Adrenal gland (tissue), 5 donors: ENCODE measurements at regions not wholly inside any gene's neighbourhood (a gene's known extent, or its start where the extent isn't known, plus 50 kb on each side); places are given as distances from the start of the nearest gene placed in this dataset.

Experiments
- POLR2A ChIP-seq, 2 donors: fragments of 450-650 bp; IDR thresholded peaks; one replicate each; pipeline ENCODE4 v1.6.1; 2017; ENCODE audit warnings: antibody characterized with exemption in 2 of 2, mild to moderate bottlenecking in 2 of 2, moderate library complexity in 1 of 2
- TF ChIP-seq, protein P1 (sequence below), 6 experiments: fragments of 450-650 bp in 4 of 6; fragments of 200-600 bp in 2 of 6; sonication (generic) in 1 of 6; IDR thresholded peaks; 1 replicate in 5 of 6; 2 replicates in 1 of 6; pipeline versions ENCODE4 v1.5.1 to v1.8.0; 2016 to 2021; ENCODE audit warnings: antibody characterized with exemption in 6 of 6, mild to moderate bottlenecking in 2 of 6, moderate library complexity in 1 of 6
- donor health status: DM: no; HTN: no; CAD: no.

DNA sequence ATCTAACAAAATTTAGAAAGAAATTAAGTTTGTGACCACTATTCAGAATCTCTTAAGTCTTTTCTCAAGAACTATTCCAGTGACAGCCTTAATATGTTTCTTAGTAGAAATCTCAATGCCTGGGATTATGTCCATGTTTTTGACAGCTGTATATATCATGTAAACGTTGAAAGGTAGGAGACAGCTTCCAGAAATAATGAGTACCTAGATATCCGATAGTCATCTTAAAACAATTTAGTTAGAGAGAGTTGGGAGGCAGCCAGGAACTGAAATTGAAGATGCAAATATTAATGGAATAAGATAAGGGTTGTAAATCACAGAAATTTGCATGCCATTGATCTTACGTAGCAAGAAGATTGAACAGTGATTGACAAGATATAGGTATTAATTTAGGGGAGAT is 955.2 kb downstream of the JRKL start:
- TF ChIP-seq, protein P1, sequence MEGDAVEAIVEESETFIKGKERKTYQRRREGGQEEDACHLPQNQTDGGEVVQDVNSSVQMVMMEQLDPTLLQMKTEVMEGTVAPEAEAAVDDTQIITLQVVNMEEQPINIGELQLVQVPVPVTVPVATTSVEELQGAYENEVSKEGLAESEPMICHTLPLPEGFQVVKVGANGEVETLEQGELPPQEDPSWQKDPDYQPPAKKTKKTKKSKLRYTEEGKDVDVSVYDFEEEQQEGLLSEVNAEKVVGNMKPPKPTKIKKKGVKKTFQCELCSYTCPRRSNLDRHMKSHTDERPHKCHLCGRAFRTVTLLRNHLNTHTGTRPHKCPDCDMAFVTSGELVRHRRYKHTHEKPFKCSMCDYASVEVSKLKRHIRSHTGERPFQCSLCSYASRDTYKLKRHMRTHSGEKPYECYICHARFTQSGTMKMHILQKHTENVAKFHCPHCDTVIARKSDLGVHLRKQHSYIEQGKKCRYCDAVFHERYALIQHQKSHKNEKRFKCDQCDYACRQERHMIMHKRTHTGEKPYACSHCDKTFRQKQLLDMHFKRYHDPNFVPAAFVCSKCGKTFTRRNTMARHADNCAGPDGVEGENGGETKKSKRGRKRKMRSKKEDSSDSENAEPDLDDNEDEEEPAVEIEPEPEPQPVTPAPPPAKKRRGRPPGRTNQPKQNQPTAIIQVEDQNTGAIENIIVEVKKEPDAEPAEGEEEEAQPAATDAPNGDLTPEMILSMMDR (IDR thresholded peaks at IDR 0.05): no peak
- TF ChIP-seq POLR2A (IDR thresholded peaks at IDR 0.05): no peak
